Calu3 (cell line): ENCODE measurements at regions not wholly inside any gene's neighbourhood (a gene's known extent, or its start where the extent isn't known, plus 50 kb on each side); places are given as distances from the start of the nearest gene placed in this dataset.

Experiments
- BruUV-seq: library from RNA; stranded (reverse); fragments of 400-500 nt; replicated peaks from 2 replicates; lab custom pipeline; 2021; lab: Mats Ljungman, UMichigan
- CTCF ChIA-PET: fragments of 300-600 bp; sonication (Branson Sonifier 250); formaldehyde crosslinking; loops from one replicate; lab custom pipeline; 2022; ENCODE audit warnings: antibody characterized with exemption; lab: Charles Lee
- DNase-seq: peaks from one replicate; pipeline ENCODE4 v3.0.0; 2022
- H3K27ac Mint-ChIP-seq: one replicate; pipeline ENCODE4 v1.8.0; 2022; ENCODE audit warnings: mixed read lengths; ENCODE audit not compliant: unreplicated experiment
- H3K27me3 Mint-ChIP-seq: one replicate; pipeline ENCODE4 v1.8.0; 2022; ENCODE audit warnings: mixed read lengths; ENCODE audit not compliant: unreplicated experiment
- H3K36me3 Mint-ChIP-seq: one replicate; pipeline ENCODE4 v1.8.0; 2022; ENCODE audit warnings: mild to moderate bottlenecking, moderate library complexity, mixed read lengths; ENCODE audit not compliant: insufficient read depth, unreplicated experiment
- H3K4me1 Mint-ChIP-seq: one replicate; pipeline ENCODE4 v1.8.0; 2022; ENCODE audit warnings: mild to moderate bottlenecking, low read depth, mixed read lengths; ENCODE audit not compliant: unreplicated experiment
- H3K4me3 Mint-ChIP-seq: one replicate; pipeline ENCODE4 v1.8.0; 2022; ENCODE audit warnings: mild to moderate bottlenecking, low read depth, moderate library complexity, mixed read lengths; ENCODE audit not compliant: unreplicated experiment
- H3K9me3 Mint-ChIP-seq: one replicate; pipeline ENCODE4 v1.8.0; 2022; ENCODE audit warnings: low read depth, mixed read lengths; ENCODE audit not compliant: unreplicated experiment
- CTCF ChIP-seq: fragments of 200-600 bp; IDR thresholded peaks from one replicate; pipeline ENCODE4 v1.8.0; 2022; ENCODE audit warnings: antibody characterized with exemption; ENCODE audit not compliant: unreplicated experiment
- intact Hi-C: fragments of 100-400 bp; cut with micrococcal nuclease; formaldehyde crosslinking; loops from one replicate; pipeline ENCODE4 v1.10.0; 2022; ENCODE audit not compliant: unreplicated experiment

- TF ChIP-seq CTCF = no peak
- BruUV-seq = no TSS peak
- no peak overlapping the region for H3K4me3 Mint-ChIP-seq
- CTCF ChIA-PET = no interaction called here
- no peaks in the 10 kb centered on the region for H3K36me3 Mint-ChIP-seq
- H3K4me1 Mint-ChIP-seq = no peaks in the 10 kb centered on the region
- intact Hi-C loops = loop anchor here (10.0 kb wide), 1 partner anchor 232 kb away; no protein-coding TSS in a partner anchor
- H3K27me3 Mint-ChIP-seq = peaks cover 69% of the 10 kb centered on the region
- H3K9me3 Mint-ChIP-seq = no peaks in the 10 kb centered on the region
- DNase-seq = no peak
- no peak overlapping the region for H3K27ac Mint-ChIP-seq
These were observed 76.3 kb upstream of the OTX2 start for GRCh38 chr14:56886471-56887062.

GRCh38 chr14:56885825-56886224 lies 75.5 kb upstream of the OTX2 start:
- Mint-ChIP-seq H3K4me3 (no peak overlapping the region), H3K36me3 (no peaks in the 10 kb centered on the region), H3K9me3 (no peaks in the 10 kb centered on the region), H3K4me1 (no peaks in the 10 kb centered on the region), H3K27me3 (peaks cover 66% of the 10 kb centered on the region), H3K27ac (no peak overlapping the region)
- intact Hi-C loops = loop anchor here (10.0 kb wide), 1 partner anchor 231 kb away; no protein-coding TSS in a partner anchor
- DNase-seq = no peak
- TF ChIP-seq CTCF = no peak
- no TSS peak for BruUV-seq
- CTCF ChIA-PET = no interaction called here

GRCh38 chr14:56884617-56885016 lies 74.3 kb upstream of the OTX2 start:
- CTCF ChIA-PET = no interaction called here
- no peak for TF ChIP-seq CTCF
- Mint-ChIP-seq H3K9me3 (no peaks in the 10 kb centered on the region), H3K4me3 (no peak overlapping the region), H3K27me3 (peaks cover 76% of the 10 kb centered on the region), H3K4me1 (no peaks in the 10 kb centered on the region), H3K27ac (no peak overlapping the region), H3K36me3 (no peaks in the 10 kb centered on the region)
- intact Hi-C loops = loop anchor here (10.0 kb wide), 1 partner anchor 230 kb away; no protein-coding TSS in a partner anchor
- no peak for DNase-seq
- BruUV-seq = no TSS peak

GRCh38 chr14:56881181-56881580 lies 70.9 kb upstream of the OTX2 start:
- H3K4me1 Mint-ChIP-seq = no peaks in the 10 kb centered on the region
- H3K36me3 Mint-ChIP-seq = no peaks in the 10 kb centered on the region
- no peak for DNase-seq
- BruUV-seq = no TSS peak
- H3K9me3 Mint-ChIP-seq = no peaks in the 10 kb centered on the region
- CTCF ChIA-PET = no interaction called here
- intact Hi-C loops = loop anchor here (10.0 kb wide), 1 partner anchor 226 kb away; no protein-coding TSS in a partner anchor
- H3K4me3 Mint-ChIP-seq = no peak overlapping the region
- no peak for TF ChIP-seq CTCF
- peaks cover 65% of the 10 kb centered on the region for H3K27me3 Mint-ChIP-seq
- no peak overlapping the region for H3K27ac Mint-ChIP-seq
